Neural cell (in vitro differentiated cells): ENCODE measurements at regions not wholly inside any gene's neighbourhood (a gene's known extent, or its start where the extent isn't known, plus 50 kb on each side); places are given as distances from the start of the nearest gene placed in this dataset.

Experiments
- H2AFZ ChIP-seq: fragments of 200-600, 300-800 bp; sonication (generic), shearing (Covaris generic); 2 replicates; pipeline ENCODE4 v1.6.0; 2014; ENCODE audit warnings: low read depth, mild to moderate bottlenecking, antibody characterized with exemption, low read length, moderate library complexity
- H3F3A ChIP-seq: fragments of 200-600 bp; shearing (Covaris generic); 2 replicates; pipeline ENCODE4 v1.6.1; 2016; ENCODE audit warnings: mild to moderate bottlenecking, moderate library complexity, mixed read lengths, antibody characterized with exemption, low read length; ENCODE audit not compliant: insufficient read depth, poor library complexity, severe bottlenecking
- H3K27ac ChIP-seq: fragments of 200-600, 300-800 bp; sonication (generic), shearing (Covaris generic); 2 replicates; pipeline ENCODE4 v1.5.1; 2014; ENCODE audit warnings: mild to moderate bottlenecking, low read length, moderate library complexity
- H3K27me3 ChIP-seq: fragments of 300-800, 200-600 bp; sonication (generic), shearing (Covaris generic); 2 replicates; pipeline ENCODE4 v1.6.0; 2014; ENCODE audit warnings: mild to moderate bottlenecking, low read depth, low read length, moderate library complexity; ENCODE audit not compliant: insufficient read depth
- H3K36me3 ChIP-seq: fragments of 300-800, 200-600 bp; sonication (generic), shearing (Covaris generic); 2 replicates; pipeline ENCODE4 v1.5.1; 2014; ENCODE audit warnings: mild to moderate bottlenecking, antibody characterized with exemption, low read length, moderate library complexity; ENCODE audit not compliant: insufficient read depth
- H3K4me2 ChIP-seq: fragments of 300-800, 200-600 bp; sonication (generic), shearing (Covaris generic); 2 replicates; pipeline ENCODE4 v1.6.0; 2014; ENCODE audit warnings: mild to moderate bottlenecking, low read length
- H3K4me3 ChIP-seq: fragments of 300-800, 200-600 bp; sonication (generic), shearing (Covaris generic); 2 replicates; pipeline ENCODE4 v1.5.1; 2014; ENCODE audit warnings: mild to moderate bottlenecking, low read length, moderate library complexity
- H3K79me2 ChIP-seq: fragments of 200-600 bp; shearing (Covaris generic); replicated peaks from 2 replicates; pipeline ENCODE4 v1.6.0; 2014; ENCODE audit warnings: mild to moderate bottlenecking, low read length, moderate library complexity; ENCODE audit not compliant: insufficient read depth
- H3K9ac ChIP-seq: fragments of 300-800, 200-600 bp; sonication (generic), shearing (Covaris generic); 2 replicates; pipeline ENCODE4 v1.6.1; 2016; ENCODE audit warnings: mild to moderate bottlenecking, low read length, mixed read lengths
- H3K9me2 ChIP-seq: fragments of 200-600 bp; shearing (Covaris generic); 2 replicates; pipeline ENCODE4 v1.6.1; 2016; ENCODE audit warnings: mild to moderate bottlenecking, low read length, mixed read lengths; ENCODE audit not compliant: insufficient read depth
- H3K9me3 ChIP-seq: fragments of 200-600, 300-800 bp; sonication (generic), shearing (Covaris generic); 2 replicates; pipeline ENCODE4 v1.6.1; 2016; ENCODE audit warnings: mild to moderate bottlenecking, mixed run types, low read length, moderate library complexity, mixed read lengths
- H4K20me1 ChIP-seq: fragments of 200-600 bp; shearing (Covaris generic); 2 replicates; pipeline ENCODE4 v1.6.1; 2016; ENCODE audit warnings: mild to moderate bottlenecking, mixed run types; ENCODE audit not compliant: insufficient read depth
- EP300 ChIP-seq: fragments of 450-650 bp; conservative IDR thresholded peaks from 2 replicates; pipeline ENCODE4 v1.6.1; 2014; ENCODE audit warnings: antibody characterized with exemption, mild to moderate bottlenecking, moderate library complexity; ENCODE audit not compliant: poor library complexity, severe bottlenecking
- EZH2 ChIP-seq: fragments of 200-600, 300-800 bp; shearing (Covaris generic), sonication (generic); IDR thresholded peaks from 2 replicates; pipeline ENCODE4 v1.6.1; 2014; ENCODE audit warnings: antibody characterized with exemption, low read length, borderline replicate concordance, mild to moderate bottlenecking; ENCODE audit not compliant: insufficient read depth, poor library complexity, severe bottlenecking
- MXI1 ChIP-seq: fragments of 450-650 bp; conservative IDR thresholded peaks from 2 replicates; pipeline ENCODE4 v1.6.1; 2014; ENCODE audit warnings: antibody characterized with exemption, mild to moderate bottlenecking; ENCODE audit not compliant: poor library complexity, severe bottlenecking
- POLR2AphosphoS5 ChIP-seq: IDR thresholded peaks from 2 replicates; pipeline ENCODE4 v1.6.1; 2012
- RAD21 ChIP-seq: fragments of 450-650 bp; conservative IDR thresholded peaks from 2 replicates; pipeline ENCODE4 v1.6.1; 2014; ENCODE audit warnings: antibody characterized with exemption, mild to moderate bottlenecking, moderate library complexity
- REST ChIP-seq: IDR thresholded peaks from 2 replicates; pipeline ENCODE4 v1.6.1; 2012; ENCODE audit warnings: borderline replicate concordance
- SMC3 ChIP-seq: fragments of 450-650 bp; conservative IDR thresholded peaks from 2 replicates; pipeline ENCODE4 v1.6.1; 2014; ENCODE audit warnings: antibody characterized with exemption, mild to moderate bottlenecking, moderate library complexity; ENCODE audit not compliant: poor library complexity
- TAF1 ChIP-seq: IDR thresholded peaks from 2 replicates; pipeline ENCODE4 v1.6.1; 2012; ENCODE audit warnings: low read depth
- TF ChIP-seq, protein P1 (sequence below): fragments of 450-650 bp; IDR thresholded peaks from 2 replicates; pipeline ENCODE4 v1.5.1; 2014; ENCODE audit warnings: antibody characterized with exemption, mild to moderate bottlenecking, moderate library complexity; ENCODE audit not compliant: poor library complexity, severe bottlenecking

DNA sequence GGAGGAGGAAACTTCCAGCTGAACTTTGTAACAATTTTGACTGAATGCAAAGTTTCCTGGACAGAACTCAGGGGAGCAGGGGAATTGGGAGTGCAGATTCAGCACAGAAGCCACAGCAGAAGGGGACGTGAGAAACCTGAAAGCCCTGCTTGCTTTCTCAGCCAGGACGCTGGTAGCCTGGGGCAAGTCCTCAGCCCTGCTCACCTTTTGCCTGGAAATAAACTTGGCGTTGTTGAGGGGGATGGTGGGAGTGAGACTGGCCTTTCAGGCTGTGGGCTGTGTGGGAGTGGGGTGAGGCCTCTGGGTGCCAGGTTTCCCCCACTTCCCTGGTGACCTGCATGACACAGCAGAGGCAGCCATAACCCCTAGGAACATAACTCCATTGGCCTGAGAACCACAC, 238.1 kb upstream of the HS3ST5 start:
- Histone ChIP-seq H3F3A (no peaks in the 10 kb centered on the region), H3K27ac (no peak overlapping the region), H2AFZ (no peak overlapping the region), H3K9ac (no peak overlapping the region), H3K4me2 (no peak overlapping the region), H3K9me2 (no peaks in the 10 kb centered on the region), H3K27me3 (no peaks in the 10 kb centered on the region), H3K4me3 (no peak overlapping the region), H4K20me1 (no peaks in the 10 kb centered on the region), H3K79me2 (no peaks in the 10 kb centered on the region), H3K9me3 (no peaks in the 10 kb centered on the region), H3K36me3 (no peaks in the 10 kb centered on the region)
- TF ChIP-seq MXI1 (no peak), POLR2AphosphoS5 (no peak), TAF1 (no peak), EP300 (no peak), RAD21 (no peak), SMC3 (no peak), EZH2 (no peak), REST (no peak)
- TF ChIP-seq, protein P1, sequence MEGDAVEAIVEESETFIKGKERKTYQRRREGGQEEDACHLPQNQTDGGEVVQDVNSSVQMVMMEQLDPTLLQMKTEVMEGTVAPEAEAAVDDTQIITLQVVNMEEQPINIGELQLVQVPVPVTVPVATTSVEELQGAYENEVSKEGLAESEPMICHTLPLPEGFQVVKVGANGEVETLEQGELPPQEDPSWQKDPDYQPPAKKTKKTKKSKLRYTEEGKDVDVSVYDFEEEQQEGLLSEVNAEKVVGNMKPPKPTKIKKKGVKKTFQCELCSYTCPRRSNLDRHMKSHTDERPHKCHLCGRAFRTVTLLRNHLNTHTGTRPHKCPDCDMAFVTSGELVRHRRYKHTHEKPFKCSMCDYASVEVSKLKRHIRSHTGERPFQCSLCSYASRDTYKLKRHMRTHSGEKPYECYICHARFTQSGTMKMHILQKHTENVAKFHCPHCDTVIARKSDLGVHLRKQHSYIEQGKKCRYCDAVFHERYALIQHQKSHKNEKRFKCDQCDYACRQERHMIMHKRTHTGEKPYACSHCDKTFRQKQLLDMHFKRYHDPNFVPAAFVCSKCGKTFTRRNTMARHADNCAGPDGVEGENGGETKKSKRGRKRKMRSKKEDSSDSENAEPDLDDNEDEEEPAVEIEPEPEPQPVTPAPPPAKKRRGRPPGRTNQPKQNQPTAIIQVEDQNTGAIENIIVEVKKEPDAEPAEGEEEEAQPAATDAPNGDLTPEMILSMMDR = no peak

- no peak overlapping the region for H2AFZ ChIP-seq
- H3F3A ChIP-seq = no peaks in the 10 kb centered on the region
- H3K9me2 ChIP-seq = no peaks in the 10 kb centered on the region
- no peaks in the 10 kb centered on the region for H3K79me2 ChIP-seq
- H3K9ac ChIP-seq = no peak overlapping the region
- no peaks in the 10 kb centered on the region for H3K36me3 ChIP-seq
- H3K4me3 ChIP-seq = no peak overlapping the region
- TF ChIP-seq EP300 (no peak), REST (no peak), MXI1 (no peak), RAD21 (no peak)
- no peak overlapping the region for H3K27ac ChIP-seq
- H3K4me2 ChIP-seq = no peak overlapping the region
- H4K20me1 ChIP-seq = no peaks in the 10 kb centered on the region
- H3K9me3 ChIP-seq = no peaks in the 10 kb centered on the region
- H3K27me3 ChIP-seq = no peaks in the 10 kb centered on the region
These were observed 236.7 kb upstream of the HS3ST5 start for GRCh38 chr6:114579486-114579885.
